Neural crest cell (in vitro differentiated cells): ENCODE measurements at regions not wholly inside any gene's neighbourhood (a gene's known extent, or its start where the extent isn't known, plus 50 kb on each side); places are given as distances from the start of the nearest gene placed in this dataset.

Source experiments
- DNase-seq: peaks from one replicate; pipeline ENCODE4 v3.0.0; 2021; ENCODE audit warnings: low read depth, mixed read lengths, low spot score
- H3K27ac Mint-ChIP-seq: one replicate; pipeline ENCODE4 v1.8.0; 2021; ENCODE audit warnings: mild to moderate bottlenecking, mixed read lengths; ENCODE audit not compliant: unreplicated experiment
- H3K27me3 Mint-ChIP-seq: 2 replicates; pipeline ENCODE4 v1.8.0; 2021; ENCODE audit warnings: low read depth, mild to moderate bottlenecking, mixed read lengths
- H3K36me3 Mint-ChIP-seq: 2 replicates; pipeline ENCODE4 v1.8.0; 2021; ENCODE audit warnings: low read depth, mild to moderate bottlenecking, mixed read lengths
- H3K4me1 Mint-ChIP-seq: 2 replicates; pipeline ENCODE4 v1.8.0; 2021; ENCODE audit warnings: mixed read lengths
- H3K4me3 Mint-ChIP-seq: one replicate; pipeline ENCODE4 v1.8.0; 2021; ENCODE audit warnings: mild to moderate bottlenecking, mixed read lengths
- H3K9me3 Mint-ChIP-seq: 2 replicates; pipeline ENCODE4 v1.8.0; 2021; ENCODE audit warnings: mixed read lengths
- TF ChIP-seq, protein P1 (sequence below): fragments of 200-600 bp; sonication (generic); conservative IDR thresholded peaks from 2 replicates; pipeline ENCODE4 v1.5.0; 2021; ENCODE audit warnings: antibody characterized with exemption, mild to moderate bottlenecking

DNA sequence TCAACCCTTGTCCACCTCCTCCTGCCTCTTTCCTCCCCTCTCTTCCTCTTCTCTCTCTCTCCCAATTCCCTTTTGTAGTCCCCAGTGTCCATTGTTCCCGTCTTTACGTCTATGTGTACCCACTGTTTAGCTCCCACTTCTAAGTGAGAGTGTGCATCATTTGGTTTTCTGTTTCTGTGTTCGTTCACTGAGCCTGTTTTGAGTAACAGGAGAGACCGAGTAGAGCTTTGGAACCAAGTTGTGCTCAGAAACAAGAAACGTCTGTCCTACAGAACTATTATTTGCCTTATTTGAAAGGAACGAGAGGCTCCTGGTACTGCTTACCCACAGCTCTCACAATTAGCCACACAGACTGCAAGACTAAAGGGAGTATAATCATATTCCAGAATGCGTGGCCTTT is 50.1 kb upstream of the MAPRE2 start:
- TF ChIP-seq, protein P1, sequence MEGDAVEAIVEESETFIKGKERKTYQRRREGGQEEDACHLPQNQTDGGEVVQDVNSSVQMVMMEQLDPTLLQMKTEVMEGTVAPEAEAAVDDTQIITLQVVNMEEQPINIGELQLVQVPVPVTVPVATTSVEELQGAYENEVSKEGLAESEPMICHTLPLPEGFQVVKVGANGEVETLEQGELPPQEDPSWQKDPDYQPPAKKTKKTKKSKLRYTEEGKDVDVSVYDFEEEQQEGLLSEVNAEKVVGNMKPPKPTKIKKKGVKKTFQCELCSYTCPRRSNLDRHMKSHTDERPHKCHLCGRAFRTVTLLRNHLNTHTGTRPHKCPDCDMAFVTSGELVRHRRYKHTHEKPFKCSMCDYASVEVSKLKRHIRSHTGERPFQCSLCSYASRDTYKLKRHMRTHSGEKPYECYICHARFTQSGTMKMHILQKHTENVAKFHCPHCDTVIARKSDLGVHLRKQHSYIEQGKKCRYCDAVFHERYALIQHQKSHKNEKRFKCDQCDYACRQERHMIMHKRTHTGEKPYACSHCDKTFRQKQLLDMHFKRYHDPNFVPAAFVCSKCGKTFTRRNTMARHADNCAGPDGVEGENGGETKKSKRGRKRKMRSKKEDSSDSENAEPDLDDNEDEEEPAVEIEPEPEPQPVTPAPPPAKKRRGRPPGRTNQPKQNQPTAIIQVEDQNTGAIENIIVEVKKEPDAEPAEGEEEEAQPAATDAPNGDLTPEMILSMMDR = no peak
- no peak for DNase-seq
- Mint-ChIP-seq H3K27ac (no peak overlapping the region), H3K27me3 (no peaks in the 10 kb centered on the region), H3K36me3 (no peaks in the 10 kb centered on the region), H3K4me3 (no peak overlapping the region), H3K9me3 (no peaks in the 10 kb centered on the region), H3K4me1 (no peaks in the 10 kb centered on the region)
